Astrocyte (in vitro differentiated cells and primary cell): ENCODE measurements at regions not wholly inside any gene's neighbourhood (a gene's known extent, or its start where the extent isn't known, plus 50 kb on each side); places are given as distances from the start of the nearest gene placed in this dataset.

Experiments used
- CTCF ChIP-seq: IDR thresholded peaks from 2 replicates; pipeline ENCODE4 v1.5.1; 2011; ENCODE audit warnings: low read depth, mild to moderate bottlenecking, inconsistent platforms, low read length, moderate library complexity; ENCODE audit not compliant: insufficient read depth
- EZH2 ChIP-seq: IDR thresholded peaks from 2 replicates; pipeline ENCODE4 v1.6.1; 2012; ENCODE audit warnings: mild to moderate bottlenecking, low read length, inconsistent platforms; ENCODE audit not compliant: insufficient read depth

GRCh38 chr14:82422230-82422629 is 888.6 kb upstream of the SEL1L start:
- TF ChIP-seq CTCF (no peak), EZH2 (no peak)
